Glutamatergic neuron (in vitro differentiated cells): ENCODE measurements at regions not wholly inside any gene's neighbourhood (a gene's known extent, or its start where the extent isn't known, plus 50 kb on each side); places are given as distances from the start of the nearest gene placed in this dataset.

Experiments used
- DNase-seq: peaks from one replicate; pipeline ENCODE4 v3.0.0; 2022
- H3K27ac Mint-ChIP-seq: one replicate; pipeline ENCODE4 v1.8.0; 2020; ENCODE audit warnings: mild to moderate bottlenecking, mixed read lengths, inconsistent platforms; ENCODE audit not compliant: unreplicated experiment
- H3K27me3 Mint-ChIP-seq: one replicate; pipeline ENCODE4 v1.8.0; 2020; ENCODE audit warnings: mild to moderate bottlenecking, moderate library complexity, mixed read lengths, inconsistent platforms; ENCODE audit not compliant: unreplicated experiment
- H3K36me3 Mint-ChIP-seq: one replicate; pipeline ENCODE4 v1.8.0; 2020; ENCODE audit warnings: mild to moderate bottlenecking, mixed read lengths, inconsistent platforms; ENCODE audit not compliant: unreplicated experiment
- H3K4me1 Mint-ChIP-seq: one replicate; pipeline ENCODE4 v1.8.0; 2020; ENCODE audit warnings: mild to moderate bottlenecking, low read depth, mixed read lengths, inconsistent platforms; ENCODE audit not compliant: unreplicated experiment
- H3K4me3 Mint-ChIP-seq: one replicate; pipeline ENCODE4 v1.8.0; 2020; ENCODE audit warnings: mild to moderate bottlenecking, mixed read lengths, inconsistent platforms; ENCODE audit not compliant: unreplicated experiment
- H3K9me3 Mint-ChIP-seq: one replicate; pipeline ENCODE4 v1.8.0; 2020; ENCODE audit warnings: mild to moderate bottlenecking, moderate library complexity, mixed read lengths, inconsistent platforms; ENCODE audit not compliant: unreplicated experiment
- CTCF ChIP-seq: fragments of 200-600 bp; sonication (generic); IDR thresholded peaks from one replicate; pipeline ENCODE4 v1.5.0; 2021; ENCODE audit not compliant: partially characterized antibody, unreplicated experiment

GRCh38 chr5:68964679-68965078 lies 129.1 kb upstream of the SLC30A5 start:
- Mint-ChIP-seq H3K4me1 (peaks cover 2% of the 10 kb centered on the region), H3K36me3 (no peaks in the 10 kb centered on the region), H3K4me3 (no peak overlapping the region), H3K9me3 (no peaks in the 10 kb centered on the region), H3K27me3 (no peaks in the 10 kb centered on the region), H3K27ac (no peak overlapping the region)
- TF ChIP-seq CTCF, result no peak
- DNase-seq, result no peak

- DNase-seq, result no peak
- TF ChIP-seq CTCF, result no peak
- Mint-ChIP-seq H3K27ac (no peak overlapping the region), H3K36me3 (no peaks in the 10 kb centered on the region), H3K4me1 (peaks cover 2% of the 10 kb centered on the region), H3K9me3 (peaks cover 2% of the 10 kb centered on the region), H3K27me3 (peaks cover 2% of the 10 kb centered on the region), H3K4me3 (no peak overlapping the region)
Observed at GRCh38 chr5:68965926-68966325, 127.9 kb upstream of the SLC30A5 start.

- H3K27me3 Mint-ChIP-seq, result peaks cover 2% of the 10 kb centered on the region
- peaks cover 2% of the 10 kb centered on the region for H3K9me3 Mint-ChIP-seq
- no peak overlapping the region for H3K27ac Mint-ChIP-seq
- TF ChIP-seq CTCF, result no peak
- H3K4me1 Mint-ChIP-seq, result peaks cover 2% of the 10 kb centered on the region
- H3K4me3 Mint-ChIP-seq, result no peak overlapping the region
- no peaks in the 10 kb centered on the region for H3K36me3 Mint-ChIP-seq
- DNase-seq, result no peak
Observed at GRCh38 chr5:68966596-68966995, 127.2 kb upstream of the SLC30A5 start.

- H3K27ac Mint-ChIP-seq, result no peak overlapping the region
- no peak for TF ChIP-seq CTCF
- peaks cover 2% of the 10 kb centered on the region for H3K36me3 Mint-ChIP-seq
- H3K4me1 Mint-ChIP-seq, result no peaks in the 10 kb centered on the region
- H3K9me3 Mint-ChIP-seq, result peaks cover 2% of the 10 kb centered on the region
- peaks cover 2% of the 10 kb centered on the region for H3K27me3 Mint-ChIP-seq
- H3K4me3 Mint-ChIP-seq, result no peak overlapping the region
- no peak for DNase-seq
Observed at GRCh38 chr5:68968429-68968828, 125.4 kb upstream of the SLC30A5 start.

GRCh38 chr5:68970617-68971016 lies 123.2 kb upstream of the SLC30A5 start:
- no peak for DNase-seq
- Mint-ChIP-seq H3K4me3 (no peak overlapping the region), H3K9me3 (peaks cover 2% of the 10 kb centered on the region), H3K27me3 (peaks cover 2% of the 10 kb centered on the region), H3K27ac (no peak overlapping the region), H3K4me1 (no peaks in the 10 kb centered on the region), H3K36me3 (peaks cover 9% of the 10 kb centered on the region)
- no peak for TF ChIP-seq CTCF
